C4-2B (cell line): ENCODE measurements at regions not wholly inside any gene's neighbourhood (a gene's known extent, or its start where the extent isn't known, plus 50 kb on each side); places are given as distances from the start of the nearest gene placed in this dataset.

Experiments
- ZFX ChIP-seq: fragments of 450-650 bp; IDR thresholded peaks from 2 replicates; pipeline ENCODE4 v1.6.1; 2017
- TF ChIP-seq, protein P1 (sequence below): fragments of 450-650 bp; conservative IDR thresholded peaks from 2 replicates; pipeline ENCODE4 v1.5.1; 2017; ENCODE audit warnings: mild to moderate bottlenecking

DNA sequence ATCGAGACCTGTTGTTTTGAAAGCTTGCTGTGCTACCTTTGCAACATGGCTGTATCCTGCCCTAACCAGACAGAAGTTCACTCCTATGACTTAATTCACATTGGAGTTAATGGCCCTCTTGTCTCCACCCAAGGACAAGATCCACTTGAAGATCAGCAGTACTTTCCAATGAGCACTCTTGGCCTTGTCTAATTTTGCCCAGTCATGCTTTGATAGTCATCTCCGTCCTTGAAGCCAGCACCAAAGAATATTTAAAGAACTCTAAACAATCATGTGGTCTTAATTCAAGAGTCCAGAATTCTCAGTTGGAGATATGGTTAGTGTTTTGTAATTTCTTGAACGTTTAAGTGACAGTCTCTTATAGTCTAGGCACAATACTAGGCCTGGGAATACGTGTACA is 775.6 kb upstream of the EEF2KMT start:
- TF ChIP-seq, protein P1, sequence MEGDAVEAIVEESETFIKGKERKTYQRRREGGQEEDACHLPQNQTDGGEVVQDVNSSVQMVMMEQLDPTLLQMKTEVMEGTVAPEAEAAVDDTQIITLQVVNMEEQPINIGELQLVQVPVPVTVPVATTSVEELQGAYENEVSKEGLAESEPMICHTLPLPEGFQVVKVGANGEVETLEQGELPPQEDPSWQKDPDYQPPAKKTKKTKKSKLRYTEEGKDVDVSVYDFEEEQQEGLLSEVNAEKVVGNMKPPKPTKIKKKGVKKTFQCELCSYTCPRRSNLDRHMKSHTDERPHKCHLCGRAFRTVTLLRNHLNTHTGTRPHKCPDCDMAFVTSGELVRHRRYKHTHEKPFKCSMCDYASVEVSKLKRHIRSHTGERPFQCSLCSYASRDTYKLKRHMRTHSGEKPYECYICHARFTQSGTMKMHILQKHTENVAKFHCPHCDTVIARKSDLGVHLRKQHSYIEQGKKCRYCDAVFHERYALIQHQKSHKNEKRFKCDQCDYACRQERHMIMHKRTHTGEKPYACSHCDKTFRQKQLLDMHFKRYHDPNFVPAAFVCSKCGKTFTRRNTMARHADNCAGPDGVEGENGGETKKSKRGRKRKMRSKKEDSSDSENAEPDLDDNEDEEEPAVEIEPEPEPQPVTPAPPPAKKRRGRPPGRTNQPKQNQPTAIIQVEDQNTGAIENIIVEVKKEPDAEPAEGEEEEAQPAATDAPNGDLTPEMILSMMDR, result no peak
- no peak for TF ChIP-seq ZFX
